ENCODE measurements at regions not wholly inside any gene's neighbourhood (a gene's known extent, or its start where the extent isn't known, plus 50 kb on each side); places are given as distances from the start of the nearest gene placed in this dataset.

- DNase-seq (ENCODE audit: insufficient read length, low spot score) (no peak), FAIRE-seq (no peak)
- TF ChIP-seq SPI1 (IDR thresholded peaks at IDR 0.05; ENCODE audit: low read depth, low read length), result no peak
Observed at GRCh38 chr14:84579292-84579691, 950.7 kb upstream of the FLRT2 start.

GRCh38 chr14:84581041-84581440, 948.9 kb upstream of the FLRT2 start:
- no peak for DNase-seq (ENCODE audit: insufficient read length, low spot score)
- no peak for TF ChIP-seq POLR2AphosphoS5 (IDR thresholded peaks at IDR 0.05; ENCODE audit: low read depth, low read length)
- no peak for TF ChIP-seq TAF1 (IDR thresholded peaks at IDR 0.05; ENCODE audit: low read depth, low read length)
- no peak for TF ChIP-seq POU2F2 (IDR thresholded peaks at IDR 0.05; ENCODE audit: low read depth, low read length)
- TF ChIP-seq POLR2A (IDR thresholded peaks at IDR 0.05; ENCODE audit: low read depth, low read length), result no peak
- TF ChIP-seq SPI1 (IDR thresholded peaks at IDR 0.05; ENCODE audit: low read depth, low read length), result no peak
- no peak for TF ChIP-seq PAX5 (IDR thresholded peaks at IDR 0.05; ENCODE audit: insufficient read depth, low read length, severe bottlenecking)
- FAIRE-seq, result no peak

- no peak for TF ChIP-seq POLR2AphosphoS5 (IDR thresholded peaks at IDR 0.05; ENCODE audit: low read depth, low read length)
- no peak for FAIRE-seq
- DNase-seq (ENCODE audit: insufficient read length, low spot score), result no peak
Observed at GRCh38 chr14:84584511-84584910, 945.4 kb upstream of the FLRT2 start.

GRCh38 chr14:84591827-84592445, 938.0 kb upstream of the FLRT2 start:
- DNase-seq (ENCODE audit: insufficient read length, low spot score), result no peak
- no peak for TF ChIP-seq POLR2A (IDR thresholded peaks at IDR 0.05; ENCODE audit: low read depth, low read length)
- TF ChIP-seq PAX5 (IDR thresholded peaks at IDR 0.05; ENCODE audit: insufficient read depth, low read length, severe bottlenecking), result no peak
- no peak for TF ChIP-seq POLR2AphosphoS5 (IDR thresholded peaks at IDR 0.05; ENCODE audit: low read depth, low read length)
- no peak for TF ChIP-seq SPI1 (IDR thresholded peaks at IDR 0.05; ENCODE audit: low read depth, low read length)
- TF ChIP-seq TAF1 (IDR thresholded peaks at IDR 0.05; ENCODE audit: low read depth, low read length), result no peak
- no peak for TF ChIP-seq POU2F2 (IDR thresholded peaks at IDR 0.05; ENCODE audit: low read depth, low read length)

GRCh38 chr14:84592770-84593169, 937.2 kb upstream of the FLRT2 start:
- TF ChIP-seq POLR2AphosphoS5 (IDR thresholded peaks at IDR 0.05; ENCODE audit: low read depth, low read length) (no peak), POLR2A (IDR thresholded peaks at IDR 0.05; ENCODE audit: low read depth, low read length) (no peak), POU2F2 (IDR thresholded peaks at IDR 0.05; ENCODE audit: low read depth, low read length) (no peak), PAX5 (IDR thresholded peaks at IDR 0.05; ENCODE audit: insufficient read depth, low read length, severe bottlenecking) (no peak), TAF1 (IDR thresholded peaks at IDR 0.05; ENCODE audit: low read depth, low read length) (no peak), SPI1 (IDR thresholded peaks at IDR 0.05; ENCODE audit: low read depth, low read length) (no peak)
- FAIRE-seq (no peak), DNase-seq (ENCODE audit: insufficient read length, low spot score) (no peak)

More at GRCh38 chr14:84591827-84592445, 938.0 kb upstream of the FLRT2 start:
- no peak for FAIRE-seq

- no peak for FAIRE-seq
- DNase-seq (ENCODE audit: insufficient read length, low spot score), result no peak
Observed at GRCh38 chr14:84610086-84610485, 919.9 kb upstream of the FLRT2 start.

GRCh38 chr14:84622357-84622756, 907.6 kb upstream of the FLRT2 start:
- no peak for TF ChIP-seq POLR2A (IDR thresholded peaks at IDR 0.05; ENCODE audit: low read depth, low read length)
- no peak for TF ChIP-seq PAX5 (IDR thresholded peaks at IDR 0.05; ENCODE audit: insufficient read depth, low read length, severe bottlenecking)
- no peak for TF ChIP-seq TAF1 (IDR thresholded peaks at IDR 0.05; ENCODE audit: low read depth, low read length)
- TF ChIP-seq SPI1 (IDR thresholded peaks at IDR 0.05; ENCODE audit: low read depth, low read length), result no peak
- no peak for TF ChIP-seq POLR2AphosphoS5 (IDR thresholded peaks at IDR 0.05; ENCODE audit: low read depth, low read length)
- DNase-seq (ENCODE audit: insufficient read length, low spot score) (no peak), FAIRE-seq (no peak)

More at GRCh38 chr14:84610086-84610485, 919.9 kb upstream of the FLRT2 start:
- TF ChIP-seq SPI1 (IDR thresholded peaks at IDR 0.05; ENCODE audit: low read depth, low read length) (no peak), POU2F2 (IDR thresholded peaks at IDR 0.05; ENCODE audit: low read depth, low read length) (no peak), PAX5 (IDR thresholded peaks at IDR 0.05; ENCODE audit: insufficient read depth, low read length, severe bottlenecking) (no peak), POLR2A (IDR thresholded peaks at IDR 0.05; ENCODE audit: low read depth, low read length) (no peak), TAF1 (IDR thresholded peaks at IDR 0.05; ENCODE audit: low read depth, low read length) (no peak), POLR2AphosphoS5 (IDR thresholded peaks at IDR 0.05; ENCODE audit: low read depth, low read length) (no peak)

GRCh38 chr14:84643446-84643845, 886.5 kb upstream of the FLRT2 start:
- DNase-seq (ENCODE audit: insufficient read length, low spot score) (no peak), FAIRE-seq (no peak)
- TF ChIP-seq SPI1 (IDR thresholded peaks at IDR 0.05; ENCODE audit: low read depth, low read length) (no peak), POU2F2 (IDR thresholded peaks at IDR 0.05; ENCODE audit: low read depth, low read length) (no peak), POLR2A (IDR thresholded peaks at IDR 0.05; ENCODE audit: low read depth, low read length) (no peak), POLR2AphosphoS5 (IDR thresholded peaks at IDR 0.05; ENCODE audit: low read depth, low read length) (no peak)

GRCh38 chr14:84646786-84647500, 883.0 kb upstream of the FLRT2 start:
- TF ChIP-seq PAX5 (IDR thresholded peaks at IDR 0.05; ENCODE audit: insufficient read depth, low read length, severe bottlenecking), result no peak
- FAIRE-seq, result no peak
- no peak for DNase-seq (ENCODE audit: insufficient read length, low spot score)

GRCh38 chr14:84655014-84655413, 874.9 kb upstream of the FLRT2 start:
- DNase-seq (ENCODE audit: insufficient read length, low spot score) (no peak), FAIRE-seq (no peak)
- TF ChIP-seq POU2F2 (IDR thresholded peaks at IDR 0.05; ENCODE audit: low read depth, low read length) (no peak), TAF1 (IDR thresholded peaks at IDR 0.05; ENCODE audit: low read depth, low read length) (no peak), POLR2AphosphoS5 (IDR thresholded peaks at IDR 0.05; ENCODE audit: low read depth, low read length) (no peak), PAX5 (IDR thresholded peaks at IDR 0.05; ENCODE audit: insufficient read depth, low read length, severe bottlenecking) (no peak), POLR2A (IDR thresholded peaks at IDR 0.05; ENCODE audit: low read depth, low read length) (no peak), SPI1 (IDR thresholded peaks at IDR 0.05; ENCODE audit: low read depth, low read length) (no peak)

Measured in GM12891 (cell line).